RWPE1 (cell line): ENCODE measurements at regions not wholly inside any gene's neighbourhood (a gene's known extent, or its start where the extent isn't known, plus 50 kb on each side); places are given as distances from the start of the nearest gene placed in this dataset.

Source experiments
- CTCF ChIA-PET: fragments of 350-600 bp; sonication (Branson Sonifier 250); formaldehyde crosslinking; extraction: SDS; loops from one replicate; lab custom pipeline; 2021; lab: Yijun Ruan, JAX
- POLR2A ChIA-PET: fragments of 400-600 bp; formaldehyde crosslinking; extraction: SDS; loops from one replicate; lab custom pipeline; 2020; ENCODE audit warnings: antibody characterized with exemption; ENCODE audit not compliant: low non-redundant PET; lab: Yijun Ruan, JAX
- DNase-seq: peaks from one replicate; pipeline ENCODE4 v3.0.0; 2012; ENCODE audit warnings: low spot score
- H3K27ac ChIP-seq: fragments of 450-650 bp; 2 replicates; pipeline ENCODE4 v1.5.1; 2017
- TF ChIP-seq, protein P1 (sequence below): fragments of 450-650 bp; conservative IDR thresholded peaks from 2 replicates; pipeline ENCODE4 v1.5.1; 2017; ENCODE audit warnings: low read depth, mild to moderate bottlenecking

GRCh38 chr14:32013083-32013482 lies 64.0 kb upstream of the ARHGAP5 start:
- ChIA-PET POLR2A (no interaction called here), CTCF (no interaction called here)
- TF ChIP-seq, protein P1, sequence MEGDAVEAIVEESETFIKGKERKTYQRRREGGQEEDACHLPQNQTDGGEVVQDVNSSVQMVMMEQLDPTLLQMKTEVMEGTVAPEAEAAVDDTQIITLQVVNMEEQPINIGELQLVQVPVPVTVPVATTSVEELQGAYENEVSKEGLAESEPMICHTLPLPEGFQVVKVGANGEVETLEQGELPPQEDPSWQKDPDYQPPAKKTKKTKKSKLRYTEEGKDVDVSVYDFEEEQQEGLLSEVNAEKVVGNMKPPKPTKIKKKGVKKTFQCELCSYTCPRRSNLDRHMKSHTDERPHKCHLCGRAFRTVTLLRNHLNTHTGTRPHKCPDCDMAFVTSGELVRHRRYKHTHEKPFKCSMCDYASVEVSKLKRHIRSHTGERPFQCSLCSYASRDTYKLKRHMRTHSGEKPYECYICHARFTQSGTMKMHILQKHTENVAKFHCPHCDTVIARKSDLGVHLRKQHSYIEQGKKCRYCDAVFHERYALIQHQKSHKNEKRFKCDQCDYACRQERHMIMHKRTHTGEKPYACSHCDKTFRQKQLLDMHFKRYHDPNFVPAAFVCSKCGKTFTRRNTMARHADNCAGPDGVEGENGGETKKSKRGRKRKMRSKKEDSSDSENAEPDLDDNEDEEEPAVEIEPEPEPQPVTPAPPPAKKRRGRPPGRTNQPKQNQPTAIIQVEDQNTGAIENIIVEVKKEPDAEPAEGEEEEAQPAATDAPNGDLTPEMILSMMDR: no peak
- no peak overlapping the region for H3K27ac ChIP-seq
- no peak for DNase-seq

DNA sequence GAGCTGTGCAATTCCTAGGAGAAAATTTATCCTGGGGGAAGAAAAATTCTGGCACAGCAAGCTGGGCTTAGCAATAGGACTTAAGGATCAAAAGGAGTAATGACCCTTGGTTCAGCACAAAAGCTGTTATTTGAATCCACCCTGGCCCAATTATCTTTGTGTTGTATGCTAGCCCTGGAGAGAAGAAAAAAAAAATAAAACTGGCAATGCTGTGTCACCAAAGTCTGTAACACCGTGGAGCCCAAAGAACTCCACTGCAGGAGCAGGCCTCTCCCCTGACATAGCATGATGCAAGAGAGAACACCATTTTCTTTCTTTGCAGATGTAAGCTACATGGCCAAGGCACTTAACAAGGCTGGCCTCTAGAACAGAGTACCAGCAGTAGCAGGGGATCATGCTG lies 63.0 kb upstream of the ARHGAP5 start:
- no peak overlapping the region for H3K27ac ChIP-seq
- TF ChIP-seq, protein P1: no peak
- DNase-seq: no peak
- ChIA-PET POLR2A (no interaction called here), CTCF (interaction anchor here (0.7 kb wide), 1 partner anchor 33 kb away, joined by 8 read pairs; no protein-coding TSS in a partner anchor)

GRCh38 chr14:32014498-32014897 lies 62.6 kb upstream of the ARHGAP5 start:
- ChIA-PET CTCF (interaction anchor here (0.6 kb wide), 1 partner anchor 1142 kb away, joined by 4 read pairs; no protein-coding TSS in a partner anchor), POLR2A (no interaction called here)
- TF ChIP-seq, protein P1: no peak
- DNase-seq: no peak
- H3K27ac ChIP-seq: no peak overlapping the region

- POLR2A ChIA-PET: no interaction called here
These were observed 61.9 kb upstream of the ARHGAP5 start for GRCh38 chr14:32015166-32015565.

GRCh38 chr14:32017587-32017986 lies 59.5 kb upstream of the ARHGAP5 start:
- POLR2A ChIA-PET: no interaction called here
- TF ChIP-seq, protein P1: no peak
- H3K27ac ChIP-seq: no peak overlapping the region
- CTCF ChIA-PET: interaction anchor here (0.6 kb wide), 2 partner anchors 205 to 365 kb away, joined by 4 to 6 read pairs; no protein-coding TSS in a partner anchor
- no peak for DNase-seq

More at GRCh38 chr14:32015166-32015565, 61.9 kb upstream of the ARHGAP5 start:
- H3K27ac ChIP-seq: no peak overlapping the region
- no peak for DNase-seq
- CTCF ChIA-PET: interaction anchor here (0.6 kb wide), 1 partner anchor 1143 kb away, joined by 4 read pairs; no protein-coding TSS in a partner anchor
- TF ChIP-seq, protein P1: no peak

DNA sequence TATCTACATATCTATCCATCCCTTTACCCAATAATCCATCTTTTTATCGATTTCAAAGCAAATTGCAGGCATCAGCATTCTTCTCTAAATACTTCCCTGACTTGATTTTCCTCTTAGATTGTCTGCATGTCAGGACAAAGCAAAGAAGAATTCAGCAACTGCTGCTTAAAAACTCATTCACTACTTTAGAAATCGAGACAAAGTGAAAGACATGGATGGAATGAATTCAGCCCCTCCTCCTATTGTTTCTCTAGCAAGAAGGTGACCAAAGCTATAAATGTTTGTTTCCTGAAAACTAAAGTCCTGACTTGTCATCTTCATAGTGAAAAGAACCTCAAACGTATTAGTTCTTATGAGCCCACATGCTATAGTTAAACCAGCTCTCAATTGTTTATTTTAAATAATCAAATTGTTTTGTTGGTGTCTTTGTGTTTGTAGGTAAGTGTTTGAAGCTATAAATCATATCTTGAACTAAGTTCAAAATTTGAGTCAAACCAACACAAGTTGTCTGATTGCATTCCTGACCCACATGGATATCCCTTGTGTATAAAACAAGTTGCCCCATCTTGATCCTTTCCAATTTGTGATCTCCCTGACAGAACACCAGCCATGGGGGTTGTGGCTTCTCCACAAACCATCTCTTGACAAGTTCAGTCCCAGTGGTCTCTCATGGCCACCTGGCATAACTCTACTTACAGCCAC lies 58.6 kb upstream of the ARHGAP5 start:
- no peak for DNase-seq
- CTCF ChIA-PET: interaction anchor here (0.6 kb wide), 1 partner anchor 364 kb away, joined by 6 read pairs; no protein-coding TSS in a partner anchor
- H3K27ac ChIP-seq: no peak overlapping the region
- POLR2A ChIA-PET: no interaction called here
- TF ChIP-seq, protein P1: no peak
